ENCODE measurements at regions not wholly inside any gene's neighbourhood (a gene's known extent, or its start where the extent isn't known, plus 50 kb on each side); places are given as distances from the start of the nearest gene placed in this dataset.

DNA sequence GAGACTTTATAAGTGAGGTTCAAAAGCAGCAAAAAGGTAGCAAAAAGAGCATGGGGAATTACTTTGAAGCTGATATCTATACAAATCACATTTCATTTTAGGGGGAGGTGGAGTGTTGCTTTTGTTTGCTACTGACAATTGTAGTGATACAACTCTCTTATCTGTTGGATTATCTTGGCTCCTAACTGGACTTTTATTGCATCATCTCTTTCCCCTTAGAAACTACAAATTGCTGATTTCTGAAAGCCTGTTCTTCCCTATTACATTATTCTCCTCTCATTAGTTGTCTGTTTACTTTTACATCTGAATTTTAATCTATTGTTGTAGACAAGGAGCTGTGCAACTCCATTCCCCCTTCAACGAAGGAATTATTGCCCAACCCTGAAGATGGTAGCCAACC lies 75.0 kb upstream of the GNPDA2 start:
- no peaks in the 10 kb centered on the region for H3K27me3 ChIP-seq (ENCODE audit: insufficient read depth, low read length)
- Mint-ChIP-seq H3K4me3 (ENCODE audit: unreplicated experiment) (no peak overlapping the region), H3K27me3 (ENCODE audit: low read depth, unreplicated experiment) (no peaks in the 10 kb centered on the region), H3K27ac (ENCODE audit: unreplicated experiment) (no peak overlapping the region), H3K36me3 (ENCODE audit: low read depth, unreplicated experiment) (no peaks in the 10 kb centered on the region), H3K4me1 (ENCODE audit: low read depth, unreplicated experiment) (no peaks in the 10 kb centered on the region), H3K9me3 (ENCODE audit: unreplicated experiment) (peaks cover 3% of the 10 kb centered on the region)
- no peak for FAIRE-seq
- no peak overlapping the region for H3K9ac ChIP-seq (ENCODE audit: low read length)
- H3K9me3 ChIP-seq (ENCODE audit: insufficient read depth, low read depth, low read length) = no peaks in the 10 kb centered on the region
- no peak overlapping the region for H3K4me2 ChIP-seq (ENCODE audit: low read length)
- H3K27ac ChIP-seq (ENCODE audit: low read depth, low read length) = no peak overlapping the region
- H3K36me3 ChIP-seq (ENCODE audit: insufficient read depth, low read length) = no peaks in the 10 kb centered on the region
- H3K79me2 ChIP-seq (ENCODE audit: insufficient read depth, low read length) = no peaks in the 10 kb centered on the region
- no peak for DNase-seq (ENCODE audit: low read depth)
- TF ChIP-seq, protein P1, sequence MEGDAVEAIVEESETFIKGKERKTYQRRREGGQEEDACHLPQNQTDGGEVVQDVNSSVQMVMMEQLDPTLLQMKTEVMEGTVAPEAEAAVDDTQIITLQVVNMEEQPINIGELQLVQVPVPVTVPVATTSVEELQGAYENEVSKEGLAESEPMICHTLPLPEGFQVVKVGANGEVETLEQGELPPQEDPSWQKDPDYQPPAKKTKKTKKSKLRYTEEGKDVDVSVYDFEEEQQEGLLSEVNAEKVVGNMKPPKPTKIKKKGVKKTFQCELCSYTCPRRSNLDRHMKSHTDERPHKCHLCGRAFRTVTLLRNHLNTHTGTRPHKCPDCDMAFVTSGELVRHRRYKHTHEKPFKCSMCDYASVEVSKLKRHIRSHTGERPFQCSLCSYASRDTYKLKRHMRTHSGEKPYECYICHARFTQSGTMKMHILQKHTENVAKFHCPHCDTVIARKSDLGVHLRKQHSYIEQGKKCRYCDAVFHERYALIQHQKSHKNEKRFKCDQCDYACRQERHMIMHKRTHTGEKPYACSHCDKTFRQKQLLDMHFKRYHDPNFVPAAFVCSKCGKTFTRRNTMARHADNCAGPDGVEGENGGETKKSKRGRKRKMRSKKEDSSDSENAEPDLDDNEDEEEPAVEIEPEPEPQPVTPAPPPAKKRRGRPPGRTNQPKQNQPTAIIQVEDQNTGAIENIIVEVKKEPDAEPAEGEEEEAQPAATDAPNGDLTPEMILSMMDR (IDR thresholded peaks at IDR 0.05; ENCODE audit: insufficient read depth, low read depth, low read length) = no peak
- no peak for TF ChIP-seq EZH2 (IDR thresholded peaks at IDR 0.05; ENCODE audit: insufficient read depth, low read length)
- no peak overlapping the region for H3K4me3 ChIP-seq (ENCODE audit: insufficient read depth, low read depth, low read length)
- H2AFZ ChIP-seq (ENCODE audit: low read depth, low read length) = no peak overlapping the region
- H4K20me1 ChIP-seq (ENCODE audit: insufficient read depth, low read length) = no peaks in the 10 kb centered on the region
- no peaks in the 10 kb centered on the region for H3K4me1 ChIP-seq (ENCODE audit: insufficient read depth, low read length)

DNA sequence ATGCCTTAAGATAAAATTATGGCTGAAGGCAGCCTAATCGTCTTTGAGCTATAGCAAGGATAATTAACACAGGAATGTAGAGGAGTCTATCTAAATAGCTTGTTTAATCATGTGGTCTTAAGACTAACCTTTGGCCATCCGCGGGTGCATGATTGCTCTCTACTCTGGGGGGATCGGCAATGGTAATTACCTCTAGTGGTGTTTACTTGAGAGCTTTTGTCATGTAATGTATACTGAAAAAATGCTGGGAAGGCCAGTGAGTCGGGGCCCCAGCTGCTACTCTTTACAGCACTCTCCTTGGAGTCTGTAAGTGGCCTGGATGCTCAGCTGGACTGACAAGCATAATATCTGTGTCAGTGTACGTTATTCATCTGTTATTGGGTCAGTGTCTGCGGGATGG lies 65.5 kb upstream of the GNPDA2 start:
- Mint-ChIP-seq H3K27ac (ENCODE audit: unreplicated experiment) (no peak overlapping the region), H3K27me3 (ENCODE audit: low read depth, unreplicated experiment) (no peaks in the 10 kb centered on the region), H3K9me3 (ENCODE audit: unreplicated experiment) (no peaks in the 10 kb centered on the region), H3K4me1 (ENCODE audit: low read depth, unreplicated experiment) (no peaks in the 10 kb centered on the region), H3K4me3 (ENCODE audit: unreplicated experiment) (no peak overlapping the region), H3K36me3 (ENCODE audit: low read depth, unreplicated experiment) (no peaks in the 10 kb centered on the region)
- no peak overlapping the region for H2AFZ ChIP-seq (ENCODE audit: low read depth, low read length)
- no peaks in the 10 kb centered on the region for H3K9me3 ChIP-seq (ENCODE audit: insufficient read depth, low read depth, low read length)
- no peaks in the 10 kb centered on the region for H3K79me2 ChIP-seq (ENCODE audit: insufficient read depth, low read length)
- no peaks in the 10 kb centered on the region for H3K27me3 ChIP-seq (ENCODE audit: insufficient read depth, low read length)
- H3K36me3 ChIP-seq (ENCODE audit: insufficient read depth, low read length) = no peaks in the 10 kb centered on the region
- TF ChIP-seq, protein P1 (IDR thresholded peaks at IDR 0.05; ENCODE audit: insufficient read depth, low read depth, low read length) = no peak
- TF ChIP-seq EZH2 (IDR thresholded peaks at IDR 0.05; ENCODE audit: insufficient read depth, low read length) = no peak
- no peak overlapping the region for H3K4me3 ChIP-seq (ENCODE audit: insufficient read depth, low read depth, low read length)
- H3K27ac ChIP-seq (ENCODE audit: low read depth, low read length) = no peak overlapping the region
- H3K4me1 ChIP-seq (ENCODE audit: insufficient read depth, low read length) = no peaks in the 10 kb centered on the region
- DNase-seq (ENCODE audit: low read depth) (no peak), FAIRE-seq (no peak)
- no peak overlapping the region for H3K4me2 ChIP-seq (ENCODE audit: low read length)
- H3K9ac ChIP-seq (ENCODE audit: low read length) = no peak overlapping the region
- H4K20me1 ChIP-seq (ENCODE audit: insufficient read depth, low read length) = no peaks in the 10 kb centered on the region

DNA sequence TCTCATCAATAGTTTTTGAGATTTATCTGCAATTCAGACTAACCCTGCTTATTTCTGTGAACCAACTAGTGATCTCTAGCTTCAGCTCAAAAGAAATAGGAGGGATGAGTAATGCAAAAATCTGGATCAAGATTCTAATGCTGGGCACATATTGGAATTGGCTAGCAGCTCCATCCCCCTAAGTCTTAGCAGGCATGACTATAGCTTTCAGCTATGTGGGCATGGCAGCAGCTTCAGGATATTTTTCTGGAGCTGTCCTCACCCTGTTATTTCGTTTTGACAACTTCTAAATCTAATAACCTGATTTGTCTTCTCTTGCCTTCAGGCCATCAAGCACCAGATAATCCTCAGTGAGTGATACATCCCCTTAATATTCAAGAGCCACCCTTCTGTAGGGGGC lies 50.8 kb upstream of the GNPDA2 start:
- Histone ChIP-seq H3K9me3 (ENCODE audit: insufficient read depth, low read depth, low read length) (no peaks in the 10 kb centered on the region), H2AFZ (ENCODE audit: low read depth, low read length) (no peak overlapping the region), H3K4me3 (ENCODE audit: insufficient read depth, low read depth, low read length) (no peak overlapping the region), H3K4me1 (ENCODE audit: insufficient read depth, low read length) (no peaks in the 10 kb centered on the region), H3K9ac (ENCODE audit: low read length) (no peak overlapping the region), H4K20me1 (ENCODE audit: insufficient read depth, low read length) (no peaks in the 10 kb centered on the region), H3K79me2 (ENCODE audit: insufficient read depth, low read length) (no peaks in the 10 kb centered on the region), H3K36me3 (ENCODE audit: insufficient read depth, low read length) (no peaks in the 10 kb centered on the region), H3K4me2 (ENCODE audit: low read length) (no peak overlapping the region), H3K27me3 (ENCODE audit: insufficient read depth, low read length) (no peaks in the 10 kb centered on the region), H3K27ac (ENCODE audit: low read depth, low read length) (no peak overlapping the region)
- FAIRE-seq (no peak), DNase-seq (ENCODE audit: low read depth) (no peak)
- no peak overlapping the region for H3K27ac Mint-ChIP-seq (ENCODE audit: unreplicated experiment)
- H3K27me3 Mint-ChIP-seq (ENCODE audit: low read depth, unreplicated experiment) = no peaks in the 10 kb centered on the region
- no peak for TF ChIP-seq EZH2 (IDR thresholded peaks at IDR 0.05; ENCODE audit: insufficient read depth, low read length)
- TF ChIP-seq, protein P1 (IDR thresholded peaks at IDR 0.05; ENCODE audit: insufficient read depth, low read depth, low read length) = no peak
- no peak overlapping the region for H3K4me3 Mint-ChIP-seq (ENCODE audit: unreplicated experiment)
- no peaks in the 10 kb centered on the region for H3K36me3 Mint-ChIP-seq (ENCODE audit: low read depth, unreplicated experiment)
- peaks cover 6% of the 10 kb centered on the region for H3K9me3 Mint-ChIP-seq (ENCODE audit: unreplicated experiment)
- H3K4me1 Mint-ChIP-seq (ENCODE audit: low read depth, unreplicated experiment) = no peaks in the 10 kb centered on the region

All from astrocyte (in vitro differentiated cells and primary cell).